HG03432 (cell line): ENCODE measurements at regions not wholly inside any gene's neighbourhood (a gene's known extent, or its start where the extent isn't known, plus 50 kb on each side); places are given as distances from the start of the nearest gene placed in this dataset.
"Not testable (repeated sequence)": the region's sequence is repeated elsewhere in the genome, so short reads cannot be mapped to it uniquely, and the experiment has no call there.

Experiments used
- ATAC-seq: cut with Tn5 transposase; IDR thresholded peaks from one replicate; pipeline ENCODE4 v1.9.1; 2021; ENCODE audit warnings: mild to moderate bottlenecking, moderate library complexity; ENCODE audit not compliant: unreplicated experiment

- ATAC-seq: peak; percentile 93
Observed at GRCh38 chrY:20891440-20892160, 135.7 kb downstream of the RPS4Y2 start.

DNA sequence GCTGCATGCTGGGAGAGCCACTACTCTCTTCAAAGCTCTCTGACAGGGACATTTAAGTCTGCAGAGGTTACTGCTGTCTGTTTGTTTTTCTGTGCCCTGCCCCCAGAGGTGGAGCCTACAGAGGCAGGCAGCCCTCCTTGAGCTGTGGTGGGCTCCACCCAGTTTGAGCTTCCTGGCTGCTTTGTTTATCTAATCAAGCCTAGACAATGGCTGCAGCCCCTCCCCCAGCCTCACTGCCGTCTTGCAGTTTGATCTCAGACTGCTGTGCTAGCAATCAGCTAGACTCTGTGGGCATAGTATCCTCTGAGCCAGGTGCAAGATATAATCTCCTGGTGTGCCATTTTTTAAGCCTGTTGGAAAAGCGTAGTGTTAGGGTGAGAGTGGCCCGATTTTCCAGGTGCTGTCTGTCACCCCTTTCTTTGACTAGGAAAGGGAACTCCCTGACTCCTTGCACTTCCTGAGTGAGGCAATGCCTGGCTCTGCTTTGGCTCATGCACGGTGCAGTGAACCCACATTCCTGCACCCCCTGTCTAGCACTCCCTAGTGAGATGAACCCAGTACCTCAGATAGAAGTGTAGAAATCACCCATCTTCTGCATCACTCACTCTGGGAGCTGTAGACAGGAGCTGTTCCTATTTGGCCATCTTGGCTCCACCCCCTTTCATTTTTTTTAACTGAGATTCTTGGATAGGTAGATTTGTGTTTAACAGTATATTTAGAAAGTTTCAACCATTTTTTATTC lies 169.6 kb downstream of the RPS4Y2 start:
- not testable (repeated sequence) for ATAC-seq

- ATAC-seq: no peak
Observed at GRCh38 chrY:20929691-20930342, 173.9 kb downstream of the RPS4Y2 start.

GRCh38 chrY:20936709-20937251 lies 180.9 kb downstream of the RPS4Y2 start:
- not testable (repeated sequence) for ATAC-seq

DNA sequence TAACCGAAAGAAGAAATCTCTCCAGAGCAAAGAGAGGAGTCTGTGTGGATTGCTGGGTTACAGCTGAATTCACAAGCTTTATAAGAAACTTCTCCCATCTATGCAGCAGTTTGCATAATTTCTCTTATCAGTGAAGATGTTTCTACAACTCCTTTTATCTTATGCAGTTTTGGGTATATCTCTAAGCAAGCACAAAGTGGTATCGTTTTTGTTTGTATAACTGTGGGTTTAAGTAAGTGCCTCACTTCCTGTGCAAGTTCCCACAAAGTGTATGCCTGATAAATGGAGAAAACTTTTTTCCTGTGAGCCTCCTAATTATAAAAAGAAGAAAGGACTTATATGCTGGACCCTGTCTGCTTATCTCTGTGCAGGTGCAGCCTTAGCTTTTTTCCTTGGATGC lies 205.6 kb downstream of the RPS4Y2 start:
- no peak for ATAC-seq

DNA sequence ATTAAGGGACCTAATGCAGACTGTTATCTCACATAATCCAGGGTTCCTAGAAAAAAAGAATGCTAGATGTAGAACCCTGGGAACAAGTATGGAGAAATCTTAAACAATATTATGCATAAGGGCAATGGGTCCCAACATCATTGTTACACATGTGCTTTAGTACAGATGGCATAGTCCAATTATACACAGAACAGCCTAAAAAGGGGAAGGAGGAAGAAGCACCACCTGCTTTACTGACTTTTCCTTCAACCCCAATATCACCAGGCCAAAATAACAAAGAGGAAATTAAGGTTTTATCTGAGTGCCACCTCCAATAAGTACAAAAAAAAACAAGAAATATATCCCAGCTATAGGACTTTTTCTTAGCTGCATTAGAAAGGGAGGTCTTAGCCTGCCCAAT lies 211.9 kb downstream of the RPS4Y2 start:
- no peak for ATAC-seq

GRCh38 chrY:20968237-20968636 lies 212.3 kb downstream of the RPS4Y2 start:
- no peak for ATAC-seq

GRCh38 chrY:20971371-20971770 lies 215.5 kb downstream of the RPS4Y2 start:
- no peak for ATAC-seq

GRCh38 chrY:20986037-20986436 lies 230.1 kb downstream of the RPS4Y2 start:
- no peak for ATAC-seq

GRCh38 chrY:20990123-20990522 lies 234.2 kb downstream of the RPS4Y2 start:
- no peak for ATAC-seq

GRCh38 chrY:20990869-20991548 lies 235.1 kb downstream of the RPS4Y2 start:
- peak; percentile 99 for ATAC-seq

- ATAC-seq: no peak
Observed at GRCh38 chrY:20997355-20997754, 241.4 kb downstream of the RPS4Y2 start.

DNA sequence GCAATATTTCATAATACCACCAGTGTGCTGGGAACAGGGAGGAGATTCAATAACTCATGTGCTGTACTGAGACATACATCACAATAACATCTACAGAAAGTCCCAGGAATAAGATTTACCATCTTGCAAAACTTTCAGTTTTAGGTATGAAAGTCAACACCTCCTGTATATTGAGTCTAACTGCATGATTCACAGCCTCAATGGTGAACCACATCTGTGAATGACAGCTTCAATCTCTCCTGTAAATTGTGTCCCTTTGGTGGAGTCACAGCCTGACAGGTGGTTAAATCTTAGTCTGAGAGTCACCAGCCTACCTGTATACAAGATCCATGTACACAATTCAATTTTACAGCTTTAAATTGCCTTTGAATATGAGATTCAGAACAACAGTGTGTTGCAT lies 242.1 kb downstream of the RPS4Y2 start:
- no peak for ATAC-seq

DNA sequence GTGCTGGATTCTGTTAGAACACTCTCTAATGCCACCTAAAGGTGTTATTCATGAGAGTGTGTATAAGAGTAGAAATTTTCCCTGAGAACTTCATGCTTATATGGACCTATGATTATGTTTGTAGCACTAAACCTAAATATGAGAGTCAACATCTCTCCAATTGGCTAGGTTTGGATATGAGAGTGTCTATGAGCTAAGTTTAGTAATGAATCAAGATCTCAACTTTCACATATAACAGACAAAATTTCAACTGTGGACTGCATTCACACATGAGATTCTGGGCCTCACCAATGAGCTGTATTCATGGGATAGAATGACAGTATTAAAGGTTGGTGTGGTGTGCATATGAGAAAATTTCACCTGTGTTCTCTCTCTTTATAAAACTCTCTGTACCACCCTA lies 242.6 kb downstream of the RPS4Y2 start:
- no peak for ATAC-seq

GRCh38 chrY:21001102-21001501 lies 245.2 kb downstream of the RPS4Y2 start:
- no peak for ATAC-seq

- ATAC-seq: no peak
Observed at GRCh38 chrY:21003059-21003458, 247.2 kb downstream of the RPS4Y2 start.

DNA sequence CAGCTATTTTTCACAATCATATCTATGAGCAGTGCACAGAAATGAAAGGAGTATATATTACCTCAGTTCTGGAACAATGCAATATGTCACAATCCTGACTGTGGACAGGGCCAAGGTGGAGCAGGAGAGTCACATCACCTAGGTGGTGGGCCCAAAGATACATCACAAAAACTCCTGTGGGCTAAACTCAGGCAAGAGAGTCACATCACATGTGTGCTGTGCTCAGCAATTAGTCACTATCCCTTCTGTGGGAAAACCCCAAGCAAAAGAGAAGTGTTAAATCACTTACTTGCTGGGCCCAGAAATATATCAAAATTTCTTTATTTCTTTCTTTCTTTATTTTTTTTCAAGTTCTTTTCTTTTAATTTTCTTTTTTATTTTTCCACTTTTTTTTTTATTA lies 249.6 kb downstream of the RPS4Y2 start:
- no peak for ATAC-seq

DNA sequence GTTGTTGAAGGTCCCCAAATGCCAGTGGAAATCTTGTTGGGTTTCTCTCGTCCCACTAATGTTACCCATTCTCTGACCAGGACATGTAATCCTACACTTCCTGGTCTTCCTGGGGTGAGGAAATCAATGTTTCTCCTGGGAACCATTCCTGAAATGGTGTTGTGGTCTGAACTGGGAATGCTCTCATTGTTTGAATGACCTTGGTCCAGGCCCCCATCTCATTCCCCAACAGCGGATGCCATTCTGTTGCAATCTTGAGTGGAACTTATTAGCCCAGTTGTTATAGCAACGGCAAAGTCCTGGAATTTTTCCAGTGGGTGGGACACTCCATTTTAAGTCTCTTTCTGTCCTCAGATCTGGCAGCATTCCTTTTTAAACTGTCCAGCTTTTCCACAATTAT lies 265.9 kb downstream of the RPS4Y2 start:
- ATAC-seq: no peak

GRCh38 chrY:21022326-21023044 lies 266.6 kb downstream of the RPS4Y2 start:
- no peak for ATAC-seq

- ATAC-seq: no peak
Observed at GRCh38 chrY:21023906-21024305, 268.0 kb downstream of the RPS4Y2 start.
